ENCODE measurements at regions not wholly inside any gene's neighbourhood (a gene's known extent, or its start where the extent isn't known, plus 50 kb on each side); places are given as distances from the start of the nearest gene placed in this dataset.
"Not testable (repeated sequence)": the region's sequence is repeated elsewhere in the genome, so short reads cannot be mapped to it uniquely, and the experiment has no call there.

GRCh38 chr17:70278844-70279462 lies 109.6 kb downstream of the KCNJ2 start:
- no peak for DNase-seq (ENCODE audit: low read depth)

GRCh38 chr17:70286391-70286790 lies 117.1 kb downstream of the KCNJ2 start:
- DNase-seq (ENCODE audit: low read depth), result no peak

GRCh38 chr17:70288540-70289290 lies 119.4 kb downstream of the KCNJ2 start:
- no peak for DNase-seq (ENCODE audit: low read depth)

GRCh38 chr17:70290770-70291169 lies 121.4 kb downstream of the KCNJ2 start:
- no peak for DNase-seq (ENCODE audit: low read depth)

GRCh38 chr17:70292366-70292765 lies 123.0 kb downstream of the KCNJ2 start:
- DNase-seq (ENCODE audit: low read depth), result no peak

GRCh38 chr17:70293564-70294310 lies 124.4 kb downstream of the KCNJ2 start:
- DNase-seq (ENCODE audit: low read depth), result not testable (repeated sequence)

- DNase-seq (ENCODE audit: low read depth), result no peak
Measured at GRCh38 chr17:70295329-70295728, 126.0 kb downstream of the KCNJ2 start.

- no peak for DNase-seq (ENCODE audit: low read depth)
Measured at GRCh38 chr17:70295731-70296130, 126.4 kb downstream of the KCNJ2 start.

- no peak for DNase-seq (ENCODE audit: low read depth)
Measured at GRCh38 chr17:70296456-70296855, 127.1 kb downstream of the KCNJ2 start.

GRCh38 chr17:70297397-70297796 lies 128.1 kb downstream of the KCNJ2 start:
- no peak for DNase-seq (ENCODE audit: low read depth)

- DNase-seq (ENCODE audit: low read depth), result no peak
Measured at GRCh38 chr17:70298929-70299531, 129.7 kb downstream of the KCNJ2 start.

GRCh38 chr17:70307430-70308225 lies 138.3 kb downstream of the KCNJ2 start:
- no peak for DNase-seq (ENCODE audit: low read depth)

GRCh38 chr17:70308618-70309017 lies 139.3 kb downstream of the KCNJ2 start:
- DNase-seq (ENCODE audit: low read depth), result no peak

- no peak for DNase-seq (ENCODE audit: low read depth)
Measured at GRCh38 chr17:70310221-70310672, 140.9 kb downstream of the KCNJ2 start.

- no peak for DNase-seq (ENCODE audit: low read depth)
Measured at GRCh38 chr17:70313086-70313852, 143.9 kb downstream of the KCNJ2 start.

GRCh38 chr17:70314096-70314495 lies 144.8 kb downstream of the KCNJ2 start:
- DNase-seq (ENCODE audit: low read depth), result no peak

- no peak for DNase-seq (ENCODE audit: low read depth)
Measured at GRCh38 chr17:70314506-70314905, 145.2 kb downstream of the KCNJ2 start.

- no peak for DNase-seq (ENCODE audit: low read depth)
Measured at GRCh38 chr17:70317421-70317820, 148.1 kb downstream of the KCNJ2 start.

- no peak for DNase-seq (ENCODE audit: low read depth)
Measured at GRCh38 chr17:70318051-70318450, 148.7 kb downstream of the KCNJ2 start.

- no peak for DNase-seq (ENCODE audit: low read depth)
Measured at GRCh38 chr17:70319516-70319915, 150.2 kb downstream of the KCNJ2 start.
